COR-L47 (cell line): ENCODE measurements at regions not wholly inside any gene's neighbourhood (a gene's known extent, or its start where the extent isn't known, plus 50 kb on each side); places are given as distances from the start of the nearest gene placed in this dataset.
"Not testable (repeated sequence)": the region's sequence is repeated elsewhere in the genome, so short reads cannot be mapped to it uniquely, and the experiment has no call there.

Source experiments
- DNase-seq: peaks from one replicate; lab custom pipeline; 2025; lab: John Stamatoyannopoulos, UW

DNA sequence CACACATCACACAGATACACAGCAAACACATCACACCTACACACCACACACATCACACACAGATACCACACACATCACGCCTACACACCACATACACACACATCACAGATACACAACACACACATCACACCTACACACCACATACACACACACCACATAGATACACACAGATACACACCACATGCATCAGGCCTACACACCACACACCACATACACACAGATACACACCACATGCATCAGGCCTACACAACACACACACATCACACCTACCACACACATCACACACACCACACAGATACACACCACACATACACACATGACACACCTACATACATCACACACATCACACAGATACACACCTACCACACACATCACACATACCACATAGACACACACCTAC lies 158.8 kb downstream of the NDUFA10 start:
- DNase-seq, result no peak

DNA sequence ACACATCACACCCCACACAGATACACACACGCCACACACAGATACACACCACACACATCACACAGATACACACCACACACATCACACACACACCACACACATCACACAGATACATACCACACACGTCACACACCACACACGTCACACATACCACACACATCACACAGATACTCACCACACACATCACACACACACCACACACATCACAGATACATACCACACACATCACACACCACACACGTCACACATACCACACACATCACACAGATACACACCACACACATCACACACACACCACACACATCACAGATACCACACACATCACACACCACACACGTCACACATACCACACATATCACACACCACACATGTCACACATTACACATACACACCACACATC lies 159.3 kb downstream of the NDUFA10 start:
- DNase-seq, result not testable (repeated sequence)

DNA sequence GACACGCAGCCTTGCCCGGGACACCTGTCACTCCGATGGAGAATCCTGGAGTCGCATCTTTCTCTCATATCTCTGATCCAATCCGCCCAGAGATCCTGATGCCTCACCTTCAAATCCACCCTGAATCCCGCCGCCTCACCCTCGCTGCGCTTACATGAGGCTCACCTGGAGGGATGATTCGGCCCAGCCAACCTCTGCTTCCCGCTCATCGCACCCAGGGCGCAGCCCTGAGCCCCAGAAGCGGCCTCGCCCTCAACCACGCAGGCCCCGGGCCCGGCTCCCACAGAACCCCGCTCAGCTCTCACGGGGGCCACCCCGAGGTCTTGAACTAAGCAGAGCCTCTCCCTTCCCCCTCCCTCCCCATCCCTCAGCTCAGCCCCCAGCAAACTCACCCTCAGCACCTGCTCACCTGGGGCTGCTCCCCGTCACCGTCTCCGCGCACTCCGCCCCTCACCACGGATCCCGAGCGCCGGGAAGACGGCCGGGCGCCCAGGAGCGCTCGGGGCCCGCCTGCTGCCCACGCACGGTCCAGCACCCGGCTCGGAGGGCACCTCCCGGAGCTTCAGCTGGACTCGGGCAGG lies 160.0 kb downstream of the NDUFA10 start:
- no peak for DNase-seq

DNA sequence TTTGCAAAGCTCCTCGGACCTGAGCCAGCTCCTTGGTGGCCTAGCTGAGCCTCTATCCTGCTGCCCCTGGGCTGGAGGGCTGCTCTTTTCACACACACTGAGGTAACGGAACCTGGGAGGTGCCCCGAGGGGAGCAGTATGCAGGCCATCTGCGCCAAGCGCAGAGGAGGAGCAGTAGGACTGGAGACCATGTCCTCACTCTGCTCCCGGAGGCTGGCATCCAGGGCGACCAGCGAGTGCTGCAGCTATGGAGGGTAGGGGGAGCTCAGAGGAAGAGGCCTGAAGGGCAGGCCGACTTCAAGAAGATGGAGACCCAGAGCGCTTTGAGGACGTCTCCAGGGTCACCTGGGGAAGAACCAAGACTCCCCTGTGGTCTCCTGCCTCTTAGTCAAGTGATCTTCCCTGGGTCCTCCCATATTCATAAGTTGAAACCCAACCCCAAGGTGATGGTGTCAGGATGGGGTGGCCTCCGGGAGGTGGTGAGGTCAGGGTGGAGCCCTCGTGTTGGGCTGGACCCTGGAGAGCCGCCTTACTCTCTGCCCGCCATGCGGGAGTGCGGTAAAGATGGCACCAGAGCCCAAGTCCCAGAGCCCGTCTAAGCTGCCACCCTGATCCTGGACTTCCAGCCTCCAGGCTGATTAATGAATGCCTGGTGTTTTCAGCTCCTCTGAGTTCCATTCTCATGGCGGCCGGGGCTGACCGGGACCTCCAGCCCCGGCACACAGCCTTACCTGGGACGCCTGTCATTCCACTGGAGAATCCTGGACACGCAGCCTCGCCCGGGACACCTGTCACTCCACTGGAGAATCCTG lies 160.7 kb downstream of the NDUFA10 start:
- no peak for DNase-seq

DNA sequence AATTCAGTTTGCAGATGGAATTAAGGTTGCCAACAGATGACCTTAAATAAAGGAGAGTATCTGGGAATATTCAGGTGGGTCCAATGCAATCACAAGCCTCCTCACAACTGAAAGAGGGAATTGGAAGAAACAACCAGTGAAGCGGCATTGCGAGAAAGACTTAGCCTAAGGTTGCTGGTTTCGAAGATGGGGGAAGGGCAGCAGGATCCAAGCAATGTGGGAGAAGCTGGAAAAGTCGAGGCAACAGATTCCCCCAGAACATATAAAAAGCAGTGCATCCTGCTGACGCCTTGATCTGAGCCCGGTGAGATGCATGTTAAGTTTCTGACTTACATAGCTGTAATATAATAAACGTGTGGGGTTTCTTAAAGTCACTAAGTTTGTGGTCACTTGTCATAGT lies 162.5 kb downstream of the NDUFA10 start:
- no peak for DNase-seq

DNA sequence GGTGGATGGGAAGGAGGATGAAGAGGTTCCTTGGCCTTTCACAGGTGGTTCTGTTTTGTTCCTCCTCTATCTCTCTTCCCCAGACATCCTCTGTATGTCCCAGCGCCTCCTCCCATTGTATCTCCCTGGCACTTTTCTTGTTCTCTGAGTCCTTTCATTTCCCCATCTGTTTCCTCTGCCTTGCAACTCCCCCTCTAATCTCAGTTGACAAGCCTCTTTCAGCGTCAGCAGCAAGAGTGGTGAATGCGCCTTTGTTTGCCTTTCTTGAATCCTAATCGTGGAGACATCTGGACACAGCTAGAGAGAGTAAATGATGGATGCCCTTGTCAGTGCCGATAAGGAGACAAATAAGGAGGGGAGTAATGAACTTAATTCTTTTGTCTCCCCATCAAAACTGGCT lies 167.0 kb downstream of the NDUFA10 start:
- DNase-seq, result no peak

DNA sequence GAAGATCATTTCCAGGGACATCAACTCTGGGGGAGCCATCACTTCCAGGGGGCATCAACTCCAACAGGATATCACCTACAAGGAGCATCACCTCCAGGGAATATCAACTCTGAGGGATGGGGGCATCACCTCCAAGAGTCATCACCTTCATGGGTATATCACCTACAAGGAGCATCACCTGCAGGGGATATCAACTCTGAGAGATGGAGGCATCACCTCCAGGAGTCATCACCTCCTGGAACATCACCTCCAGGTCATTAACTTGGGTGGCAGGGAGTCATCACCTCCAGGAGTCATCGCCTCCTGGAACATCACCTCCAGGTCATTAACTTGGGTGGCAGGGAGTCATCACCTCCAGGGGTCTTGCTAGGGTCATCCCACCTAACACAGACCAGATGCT lies 167.6 kb downstream of the NDUFA10 start:
- no peak for DNase-seq

DNA sequence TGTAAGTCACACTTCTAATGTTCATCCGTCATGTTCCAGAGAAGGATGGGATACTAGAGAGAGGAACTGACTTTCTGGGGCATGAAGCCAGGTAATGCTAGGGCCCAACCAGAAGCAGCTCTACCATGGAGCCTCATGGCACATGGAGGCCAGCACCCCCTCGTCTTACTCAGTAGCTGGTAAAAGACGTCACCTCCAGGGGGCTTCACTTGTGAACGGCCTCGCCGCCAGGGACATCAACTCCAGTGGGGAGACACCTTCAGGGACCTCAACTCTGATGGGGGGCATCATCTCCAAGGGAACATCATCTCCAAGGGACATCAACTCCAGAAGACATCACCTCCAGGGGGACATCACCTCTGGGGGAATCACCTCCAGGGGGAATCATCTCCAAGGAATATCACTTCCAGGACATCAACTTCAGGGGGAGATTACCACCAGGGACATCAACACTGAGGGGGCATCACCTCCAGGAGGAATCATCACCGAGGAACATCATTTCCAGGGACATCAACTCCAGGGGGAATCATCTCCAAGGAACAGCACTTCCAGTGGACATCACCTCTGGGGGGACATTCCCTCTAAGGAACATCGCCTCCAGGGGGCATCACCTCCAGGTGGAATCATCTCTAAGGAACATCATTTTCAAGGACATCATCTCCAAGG lies 168.4 kb downstream of the NDUFA10 start:
- DNase-seq, result no peak

DNA sequence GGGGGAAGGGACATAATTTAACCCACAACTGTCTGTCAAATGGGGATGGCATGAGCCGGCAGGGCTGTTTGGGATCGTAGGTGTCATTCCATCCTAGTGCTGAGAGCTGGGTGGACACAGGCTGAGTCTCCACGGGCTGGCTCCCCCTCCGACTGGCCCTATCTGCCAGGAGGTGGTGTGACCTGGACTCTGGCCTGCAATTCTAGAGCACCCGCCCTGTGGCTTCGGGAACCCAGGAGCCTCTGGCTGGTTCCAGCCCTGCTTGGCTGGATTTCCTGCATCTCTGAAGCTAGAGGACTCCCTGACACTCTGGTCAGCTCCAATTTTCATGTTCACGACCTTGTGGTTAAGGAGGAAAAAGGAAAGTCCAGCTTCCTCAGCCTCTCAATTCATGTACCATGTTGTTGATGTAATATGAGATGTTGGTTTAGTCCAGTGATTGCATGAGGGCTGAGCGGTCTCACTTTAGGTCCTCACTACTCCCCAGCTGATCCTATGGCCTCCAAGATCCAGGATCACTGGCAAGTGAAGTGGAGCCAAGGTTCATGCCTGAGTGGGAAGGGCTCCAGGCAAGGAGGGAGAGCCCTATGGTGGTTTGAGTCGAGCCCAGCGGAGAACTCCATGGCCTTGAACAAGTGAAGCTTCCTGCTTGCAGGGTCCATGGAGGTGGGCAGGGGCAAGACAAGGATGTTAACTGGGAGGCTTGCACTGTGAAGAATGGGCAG lies 169.1 kb downstream of the NDUFA10 start:
- no peak for DNase-seq

DNA sequence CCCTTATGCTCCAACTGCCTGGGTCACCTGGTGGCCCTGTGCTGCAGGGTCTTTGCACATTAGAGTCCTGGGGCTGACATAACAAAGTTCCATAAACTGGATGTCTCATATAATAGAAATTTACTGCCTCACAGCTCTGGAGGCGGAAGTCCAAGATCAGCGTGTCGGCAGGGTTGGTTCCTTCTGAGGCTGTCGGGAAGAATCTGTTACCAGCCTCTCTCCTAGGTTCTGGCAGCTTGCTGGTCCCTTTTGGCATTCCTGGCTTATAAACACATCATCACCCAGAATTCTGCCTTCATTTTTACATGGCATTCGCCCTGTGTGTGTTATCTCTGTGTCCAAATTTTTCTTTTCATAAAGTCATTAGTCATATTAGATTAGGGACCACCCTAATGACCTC lies 170.5 kb downstream of the NDUFA10 start:
- no peak for DNase-seq

DNA sequence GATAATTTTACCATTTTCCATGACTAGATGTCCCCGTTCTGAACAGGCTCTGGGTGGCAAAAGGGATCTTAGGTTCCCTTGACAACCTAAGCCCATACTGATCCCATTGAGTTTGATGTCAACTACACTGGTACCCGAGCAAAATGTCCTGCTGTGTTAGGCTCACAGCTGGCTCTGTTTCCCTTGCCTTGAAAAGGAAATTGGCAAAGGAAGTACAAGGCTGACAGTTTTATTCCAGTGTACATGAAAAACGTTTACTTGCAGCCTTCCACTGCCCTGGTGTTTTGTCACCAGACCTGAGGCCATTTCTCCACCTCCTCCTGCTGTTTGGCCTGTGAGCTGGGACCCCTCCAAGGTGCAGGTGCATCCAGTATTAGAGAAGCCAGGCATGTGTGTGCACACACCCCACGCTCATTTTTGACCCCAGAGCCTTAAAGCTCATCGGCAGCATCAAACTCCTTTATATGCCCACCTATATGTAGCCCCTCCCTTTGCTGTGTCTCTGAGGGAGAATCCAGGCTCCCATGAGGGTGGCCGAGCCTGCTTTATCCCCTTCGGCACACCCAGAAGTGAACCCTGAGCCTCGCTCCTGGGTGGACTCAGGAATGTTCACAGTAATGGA lies 171.3 kb downstream of the NDUFA10 start:
- DNase-seq, result no peak

DNA sequence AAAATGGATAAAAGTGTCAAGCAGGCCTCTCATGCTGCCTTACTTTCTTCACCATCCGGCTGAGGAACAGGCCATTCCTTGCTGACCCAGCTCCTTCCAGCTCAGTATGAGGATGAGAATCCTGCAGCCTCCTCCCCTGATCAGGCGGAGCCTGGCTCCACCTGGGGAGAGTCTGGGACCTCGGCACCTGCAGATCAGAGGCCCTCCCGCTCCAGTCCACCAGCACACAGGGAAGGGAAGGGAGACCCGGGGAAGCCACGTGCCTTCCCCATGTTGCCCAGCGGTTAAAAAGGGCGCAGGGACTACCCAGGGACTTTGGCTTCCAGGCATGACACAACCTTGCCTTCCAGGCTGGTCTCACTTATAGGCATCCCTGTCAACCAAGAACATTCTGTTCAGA lies 172.0 kb downstream of the NDUFA10 start:
- no peak for DNase-seq

DNA sequence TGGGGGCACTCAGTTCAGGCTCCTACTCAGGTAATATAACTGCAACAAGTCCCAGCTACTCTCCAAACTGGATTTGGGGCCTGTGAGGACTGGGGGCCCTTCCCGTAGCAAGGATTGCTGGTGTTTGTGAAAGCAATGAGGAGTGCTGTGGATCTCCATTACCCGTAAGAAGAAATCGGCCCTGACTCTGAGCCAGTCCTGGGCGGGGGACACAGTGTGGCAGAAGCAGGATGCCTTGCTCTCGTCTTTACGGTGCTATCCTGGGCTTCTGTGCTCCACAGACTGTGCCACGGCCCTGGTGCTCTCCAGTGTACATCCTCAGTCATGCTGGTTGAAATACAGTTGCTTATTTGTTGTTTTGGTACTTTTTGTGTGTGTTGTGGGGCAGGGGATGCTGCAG lies 172.9 kb downstream of the NDUFA10 start:
- no peak for DNase-seq

DNA sequence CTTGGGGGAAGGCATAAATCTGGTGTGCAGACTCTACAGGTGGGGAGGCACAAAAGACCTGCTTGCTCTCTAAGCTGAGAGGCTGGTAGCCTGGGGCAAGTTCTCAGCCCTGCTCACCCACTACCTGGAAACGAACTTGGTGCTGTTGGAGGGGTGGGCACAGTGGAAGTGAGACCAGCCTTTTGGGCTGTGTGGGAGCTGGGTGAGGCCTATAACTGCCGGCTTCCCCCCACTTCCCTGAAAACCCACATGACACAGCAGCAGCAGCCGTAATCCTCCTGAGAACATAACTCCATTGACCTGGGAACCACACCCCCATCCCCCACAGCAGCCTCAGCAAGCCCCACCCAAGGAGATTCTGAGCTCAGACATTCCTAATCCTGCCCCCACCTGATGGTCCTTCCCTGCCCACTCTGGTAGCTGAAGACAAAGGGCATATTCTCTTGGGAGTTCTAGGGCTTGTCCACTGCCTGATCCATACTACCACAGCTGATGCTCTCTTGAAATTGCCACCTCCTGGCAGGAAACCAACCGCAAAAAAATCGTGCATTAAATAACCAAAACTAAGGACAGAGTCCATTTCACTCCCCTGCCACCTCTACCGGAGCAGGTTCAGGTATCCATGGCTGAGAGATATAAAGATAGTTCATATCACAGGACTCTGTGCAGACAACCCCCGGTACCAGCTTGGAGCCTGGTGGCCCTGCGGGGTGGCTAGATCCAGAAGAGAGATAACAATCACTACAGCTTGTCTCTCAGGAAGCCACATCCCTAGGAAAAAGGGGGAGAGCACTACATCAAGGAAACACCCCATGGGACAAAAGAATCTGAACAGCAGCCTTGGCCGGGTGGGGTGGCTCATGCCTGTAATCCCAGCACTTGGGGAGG lies 178.1 kb downstream of the NDUFA10 start:
- no peak for DNase-seq

DNA sequence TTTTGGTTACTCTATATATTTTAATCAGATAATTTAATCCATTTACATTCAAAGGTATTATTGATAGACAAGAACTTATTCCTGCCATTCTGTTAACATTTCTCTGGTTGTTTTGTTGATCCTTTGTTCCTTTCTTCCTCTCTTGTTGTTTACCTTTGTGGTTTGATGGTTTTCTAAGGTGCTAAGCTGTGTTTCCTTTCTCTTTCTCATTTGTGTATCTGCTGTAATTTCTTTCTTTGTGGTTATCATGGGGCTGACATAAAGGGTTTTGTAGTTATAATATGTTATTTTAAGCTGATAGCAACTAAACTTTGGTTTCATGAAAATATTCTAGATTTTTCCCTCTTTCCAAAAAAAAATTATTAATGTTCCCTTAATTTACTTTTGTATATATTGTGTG lies 179.2 kb downstream of the NDUFA10 start:
- no peak for DNase-seq

DNA sequence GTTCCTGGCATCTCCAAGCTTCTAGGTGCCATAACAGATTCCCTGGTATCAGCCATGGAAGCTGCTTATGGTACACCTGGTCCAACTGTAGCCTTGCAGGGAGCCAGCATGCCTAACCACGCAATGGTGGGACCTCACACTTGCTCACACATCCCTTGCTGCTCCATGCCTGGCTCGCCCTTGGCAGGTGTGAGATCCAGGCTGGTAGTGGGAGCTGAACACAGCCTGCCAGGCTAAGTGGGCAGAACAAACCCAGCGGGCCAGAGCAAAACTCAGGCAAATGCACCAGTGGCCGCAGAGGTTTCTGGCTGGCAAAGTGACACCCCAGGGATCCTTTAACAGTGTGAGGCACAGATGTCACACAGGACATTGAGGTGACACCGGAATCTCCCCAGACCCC lies 185.8 kb downstream of the NDUFA10 start:
- no peak for DNase-seq

DNA sequence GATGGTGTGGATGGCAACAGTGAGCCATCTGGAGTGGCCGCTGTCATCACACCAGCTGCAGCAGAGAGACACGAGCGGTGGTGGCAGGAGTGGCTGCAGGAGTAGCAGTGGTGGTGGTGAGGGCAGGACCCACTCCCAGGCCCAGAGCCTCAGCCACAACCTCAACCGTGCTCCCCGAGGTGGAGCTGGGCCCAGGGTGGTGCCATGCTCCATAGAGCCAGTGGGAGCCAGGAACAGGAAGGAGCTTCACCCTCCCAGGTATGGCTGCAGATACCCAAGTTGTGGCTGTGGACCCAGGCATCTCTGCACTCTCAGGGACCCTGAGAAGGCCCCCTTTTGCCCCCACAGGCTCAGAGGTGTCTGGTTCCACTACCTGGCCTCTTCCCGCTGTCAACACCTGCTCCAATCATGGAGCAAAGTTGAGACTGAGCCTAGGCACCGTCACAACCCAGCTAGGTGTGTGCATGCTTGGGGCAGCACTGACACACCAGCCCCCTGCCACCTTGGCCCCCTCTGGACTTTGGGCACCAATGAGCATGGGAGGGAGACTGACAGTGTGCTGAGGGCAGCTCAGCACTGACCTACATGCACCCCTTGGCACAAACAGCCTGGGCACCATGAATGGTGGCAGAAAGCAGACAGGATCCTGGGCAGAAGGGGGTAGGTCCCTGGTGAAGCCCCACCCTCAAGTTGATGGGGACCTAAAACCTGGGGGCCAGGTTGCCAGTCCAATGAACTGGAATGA lies 188.9 kb downstream of the NDUFA10 start:
- DNase-seq, result no peak

DNA sequence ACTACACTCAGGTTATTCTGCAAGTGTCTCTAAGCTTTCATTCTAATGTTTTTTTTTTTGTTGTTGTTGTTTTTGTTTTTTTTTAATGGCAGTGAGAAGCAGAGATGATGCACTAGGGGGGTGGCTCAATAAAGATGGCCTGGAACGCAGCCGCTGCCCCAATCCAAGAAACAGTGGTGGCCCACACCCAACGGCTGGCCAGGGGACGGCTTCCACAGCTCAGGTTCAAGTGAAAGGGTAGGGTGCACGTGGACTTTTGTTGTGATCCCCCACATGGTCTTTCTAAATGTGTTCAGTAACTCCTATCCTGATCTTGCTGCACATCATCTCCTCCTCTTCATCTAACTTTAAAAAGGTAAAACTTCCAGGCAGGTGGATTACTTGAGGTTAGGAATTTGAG lies 190.1 kb downstream of the NDUFA10 start:
- DNase-seq, result no peak

DNA sequence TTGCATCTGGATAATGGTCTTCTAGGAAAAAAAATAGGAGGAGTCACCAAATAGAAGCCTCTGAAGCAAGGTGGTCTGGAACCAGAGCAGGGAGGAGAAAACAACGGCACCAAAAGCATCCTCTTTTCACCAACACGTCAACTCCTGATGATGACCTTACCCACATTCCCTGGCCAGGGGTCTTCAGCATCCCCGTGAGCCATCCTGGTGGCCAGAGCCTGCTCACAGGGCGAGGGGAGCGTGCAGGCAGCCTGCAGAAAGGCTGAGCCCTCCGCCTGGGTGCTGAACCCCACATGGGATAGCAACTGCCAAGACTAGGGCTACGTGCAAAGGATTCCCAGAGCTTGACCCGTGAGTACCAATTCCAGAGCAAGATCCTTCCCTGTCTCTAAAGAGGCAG lies 191.0 kb downstream of the NDUFA10 start:
- no peak for DNase-seq

DNA sequence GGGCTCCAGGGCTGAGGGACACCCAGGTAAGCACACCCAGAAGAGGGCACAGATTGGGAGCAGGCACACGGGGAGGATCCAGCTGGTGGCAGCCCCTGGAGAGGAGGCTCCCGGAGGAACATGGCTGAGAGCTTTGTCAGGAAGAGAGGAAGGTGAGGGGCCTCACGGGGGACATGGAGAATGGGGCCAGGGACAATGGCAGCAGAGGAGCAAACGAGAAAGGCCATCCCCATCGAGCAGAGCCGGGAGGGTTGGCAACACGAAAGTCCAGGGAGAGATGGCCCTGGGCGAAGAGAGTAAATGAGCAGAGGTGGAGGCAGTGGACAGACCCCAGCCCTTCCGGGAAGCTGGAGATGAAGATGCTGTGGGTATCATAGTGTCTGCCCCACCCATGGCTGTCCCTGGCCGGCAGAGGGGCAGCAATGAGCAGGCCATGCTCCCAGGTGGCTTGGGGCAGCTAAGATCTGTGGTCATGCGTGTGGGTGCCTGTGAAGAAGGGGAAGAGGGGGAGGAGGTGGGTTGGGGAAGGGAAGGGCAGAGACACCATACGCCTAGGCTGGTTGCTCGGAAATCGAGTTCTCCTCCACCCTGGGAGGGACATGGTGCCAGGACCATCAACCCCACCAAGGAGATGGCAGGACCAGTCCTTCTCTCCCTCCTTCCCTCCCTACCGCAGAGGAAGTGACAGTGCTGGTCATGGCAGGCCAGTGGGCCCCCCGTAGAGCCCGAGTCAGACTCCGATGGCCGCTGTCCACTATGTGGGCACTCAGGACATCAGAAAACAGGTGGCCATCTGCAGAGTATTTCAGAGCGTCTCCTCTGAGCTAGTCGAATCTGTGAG lies 191.7 kb downstream of the NDUFA10 start:
- no peak for DNase-seq
